Omental fat pad (tissue), 3 donors: ENCODE measurements at regions not wholly inside any gene's neighbourhood (a gene's known extent, or its start where the extent isn't known, plus 50 kb on each side); places are given as distances from the start of the nearest gene placed in this dataset.

ENCODE experiments used
- ATAC-seq: fragments of 150-250 bp; one replicate; pipeline ENCODE4 v1.9.1; 2016; ENCODE audit warnings: mild to moderate bottlenecking, moderate library complexity; ENCODE audit not compliant: low FRiP score
- DNase-seq: peaks from one replicate; pipeline ENCODE4 v3.0.0-alpha.2; 2019; ENCODE audit warnings: low spot score
- CTCF ChIP-seq, 3 donors: fragments of 450-650 bp; IDR thresholded peaks; one replicate each; pipeline ENCODE4 v1.5.1; 2016 to 2017; ENCODE audit warnings: antibody characterized with exemption in 3 of 3, mild to moderate bottlenecking in 3 of 3, moderate library complexity in 2 of 3

- DNase-seq, result no peak
- ATAC-seq, result no peak
- TF ChIP-seq CTCF (IDR thresholded peaks at IDR 0.05), result no peak
These were observed 65.9 kb upstream of the LRRN2 start for GRCh38 chr1:204751480-204751879.

GRCh38 chr1:204751883-204752687, 66.5 kb upstream of the LRRN2 start:
- TF ChIP-seq CTCF (IDR thresholded peaks at IDR 0.05), result no peak
- ATAC-seq, result no peak
- DNase-seq, result no peak

- DNase-seq (no peak), ATAC-seq (no peak)
- no peak for TF ChIP-seq CTCF (IDR thresholded peaks at IDR 0.05)
These were observed 67.1 kb upstream of the LRRN2 start for GRCh38 chr1:204752688-204753040.

- no peak for ATAC-seq
- no peak for TF ChIP-seq CTCF (IDR thresholded peaks at IDR 0.05)
- DNase-seq, result no peak
These were observed 69.3 kb upstream of the LRRN2 start for GRCh38 chr1:204754821-204755220.

GRCh38 chr1:204756349-204756748, 70.8 kb upstream of the LRRN2 start:
- no peak for TF ChIP-seq CTCF (IDR thresholded peaks at IDR 0.05)
- DNase-seq (no peak), ATAC-seq (no peak)

- DNase-seq, result no peak
- ATAC-seq, result no peak
- no peak for TF ChIP-seq CTCF (IDR thresholded peaks at IDR 0.05)
These were observed 71.3 kb upstream of the LRRN2 start for GRCh38 chr1:204756811-204757210.

- no peak for TF ChIP-seq CTCF (IDR thresholded peaks at IDR 0.05)
- DNase-seq, result no peak
- ATAC-seq, result no peak
These were observed 73.1 kb upstream of the LRRN2 start for GRCh38 chr1:204758601-204759000.
